OCI-LY1 (cell line): ENCODE measurements at regions not wholly inside any gene's neighbourhood (a gene's known extent, or its start where the extent isn't known, plus 50 kb on each side); places are given as distances from the start of the nearest gene placed in this dataset.
"Not testable (repeated sequence)": the region's sequence is repeated elsewhere in the genome, so short reads cannot be mapped to it uniquely, and the experiment has no call there.

Experiments used
- H2AFZ ChIP-seq: fragments of 200-600 bp; sonication (generic), shearing (Covaris generic); 2 replicates; pipeline ENCODE4 v1.6.0; 2014; ENCODE audit warnings: antibody characterized with exemption, mild to moderate bottlenecking, low read length
- H3F3A ChIP-seq: fragments of 200-600 bp; sonication (generic), shearing (Covaris generic); 2 replicates; pipeline ENCODE4 v1.6.0; 2014; ENCODE audit warnings: mild to moderate bottlenecking, antibody characterized with exemption, low read length, moderate library complexity; ENCODE audit not compliant: insufficient read depth
- H3K27ac ChIP-seq: fragments of 200-600 bp; sonication (generic); 2 replicates; pipeline ENCODE4 v1.5.1; 2014; ENCODE audit warnings: low read length, mixed run types, mild to moderate bottlenecking, low read depth; ENCODE audit not compliant: poor library complexity, severe bottlenecking
- H3K27me3 ChIP-seq: fragments of 200-600 bp; sonication (generic); 2 replicates; pipeline ENCODE4 v1.6.0; 2014; ENCODE audit warnings: antibody characterized with exemption, mild to moderate bottlenecking, low read length, moderate library complexity; ENCODE audit not compliant: insufficient read depth
- H3K36me3 ChIP-seq: fragments of 200-600 bp; sonication (generic); 2 replicates; pipeline ENCODE4 v1.6.1; 2014; ENCODE audit warnings: mild to moderate bottlenecking, antibody characterized with exemption, low read length, moderate library complexity, mixed read lengths; ENCODE audit not compliant: insufficient read depth
- H3K4me1 ChIP-seq: fragments of 200-600 bp; sonication (generic); 2 replicates; pipeline ENCODE4 v1.5.1; 2014; ENCODE audit warnings: mild to moderate bottlenecking, low read length, moderate library complexity; ENCODE audit not compliant: insufficient read depth, severe bottlenecking
- H3K4me2 ChIP-seq: fragments of 200-600 bp; sonication (generic), shearing (Covaris generic); 2 replicates; pipeline ENCODE4 v1.6.1; 2014; ENCODE audit warnings: low read length
- H3K4me3 ChIP-seq: fragments of 200-600 bp; sonication (generic); 2 replicates; pipeline ENCODE4 v1.5.1; 2014; ENCODE audit warnings: low read length, low read depth, mild to moderate bottlenecking, mixed read lengths; ENCODE audit not compliant: poor library complexity, severe bottlenecking
- H3K79me2 ChIP-seq: fragments of 200-600 bp; shearing (Covaris generic); 2 replicates; pipeline ENCODE4 v1.6.1; 2016; ENCODE audit warnings: mixed run types, low read length, mixed read lengths; ENCODE audit not compliant: insufficient read depth
- H3K9ac ChIP-seq: fragments of 200-600 bp; sonication (generic), shearing (Covaris generic); 2 replicates; pipeline ENCODE4 v1.6.1; 2014; ENCODE audit warnings: mild to moderate bottlenecking, low read length, mixed read lengths
- H3K9me2 ChIP-seq: fragments of 200-600 bp; sonication (generic), shearing (Covaris generic); 2 replicates; pipeline ENCODE4 v1.6.1; 2014; ENCODE audit warnings: low read depth, mild to moderate bottlenecking, low read length, mixed read lengths
- H3K9me3 ChIP-seq: fragments of 200-600 bp; shearing (Covaris generic); 2 replicates; pipeline ENCODE4 v1.6.1; 2014; ENCODE audit warnings: low read length, mixed read lengths
- H4K20me1 ChIP-seq: fragments of 200-600 bp; sonication (generic), shearing (Covaris generic); 2 replicates; pipeline ENCODE4 v1.6.0; 2016; ENCODE audit warnings: mild to moderate bottlenecking, low read length; ENCODE audit not compliant: insufficient read depth
- CTCF ChIP-seq: fragments of 200-600 bp; sonication (generic), shearing (Covaris generic); IDR thresholded peaks from 2 replicates; pipeline ENCODE4 v1.5.1; 2017; ENCODE audit warnings: mild to moderate bottlenecking, antibody characterized with exemption, low read length, moderate library complexity, mixed read lengths
- EZH2 ChIP-seq: fragments of 200-600 bp; sonication (generic), shearing (Covaris generic); IDR thresholded peaks from 2 replicates; pipeline ENCODE4 v1.8.0; 2017; ENCODE audit warnings: borderline replicate concordance, mixed run types, mild to moderate bottlenecking, antibody characterized with exemption, low read length, moderate library complexity, mixed read lengths

GRCh38 chr7:121676168-121676567 is 196.8 kb upstream of the PTPRZ1 start:
- no peaks in the 10 kb centered on the region for H3F3A ChIP-seq
- no peaks in the 10 kb centered on the region for H3K9me2 ChIP-seq
- H3K9ac ChIP-seq = no peak overlapping the region
- no peaks in the 10 kb centered on the region for H3K9me3 ChIP-seq
- H3K27me3 ChIP-seq = no peaks in the 10 kb centered on the region
- no peak overlapping the region for H3K4me3 ChIP-seq
- H4K20me1 ChIP-seq = no peaks in the 10 kb centered on the region
- no peak overlapping the region for H3K27ac ChIP-seq
- no peaks in the 10 kb centered on the region for H3K36me3 ChIP-seq
- no peak overlapping the region for H3K4me2 ChIP-seq
- no peaks in the 10 kb centered on the region for H3K79me2 ChIP-seq
- no peak for TF ChIP-seq EZH2
- TF ChIP-seq CTCF = no peak
- no peaks in the 10 kb centered on the region for H3K4me1 ChIP-seq
- no peak overlapping the region for H2AFZ ChIP-seq

- H3K9ac ChIP-seq, H2AFZ ChIP-seq, H3K4me2 ChIP-seq, H3K27ac ChIP-seq, H4K20me1 ChIP-seq, H3K9me2 ChIP-seq, H3K27me3 ChIP-seq, H3K36me3 ChIP-seq, H3K4me1 ChIP-seq, H3K79me2 ChIP-seq, H3K4me3 ChIP-seq, H3K9me3 ChIP-seq, H3F3A ChIP-seq: not testable (repeated sequence)
Observed at GRCh38 chr7:121674455-121674854, 198.5 kb upstream of the PTPRZ1 start.

GRCh38 chr7:121669144-121669543 is 203.8 kb upstream of the PTPRZ1 start:
- Histone ChIP-seq H4K20me1 (no peaks in the 10 kb centered on the region), H2AFZ (no peak overlapping the region), H3K4me1 (no peaks in the 10 kb centered on the region), H3K79me2 (no peaks in the 10 kb centered on the region), H3K36me3 (no peaks in the 10 kb centered on the region), H3K4me3 (no peak overlapping the region), H3K4me2 (no peak overlapping the region), H3F3A (no peaks in the 10 kb centered on the region), H3K27me3 (no peaks in the 10 kb centered on the region), H3K27ac (no peak overlapping the region), H3K9me3 (no peaks in the 10 kb centered on the region), H3K9ac (no peak overlapping the region), H3K9me2 (no peaks in the 10 kb centered on the region)
- TF ChIP-seq CTCF = no peak
- TF ChIP-seq EZH2 = no peak

GRCh38 chr7:121666306-121666705 is 206.7 kb upstream of the PTPRZ1 start:
- Histone ChIP-seq H2AFZ (no peak overlapping the region), H3K4me3 (no peak overlapping the region), H3K4me1 (no peaks in the 10 kb centered on the region), H3K36me3 (no peaks in the 10 kb centered on the region), H4K20me1 (no peaks in the 10 kb centered on the region), H3K4me2 (no peak overlapping the region), H3K79me2 (no peaks in the 10 kb centered on the region), H3K27me3 (no peaks in the 10 kb centered on the region), H3K27ac (no peak overlapping the region), H3K9ac (no peak overlapping the region), H3K9me3 (no peaks in the 10 kb centered on the region), H3F3A (no peaks in the 10 kb centered on the region), H3K9me2 (no peaks in the 10 kb centered on the region)
- TF ChIP-seq CTCF = no peak
- TF ChIP-seq EZH2 = no peak
